Tibial nerve (tissue), 3 donors: ENCODE measurements at regions not wholly inside any gene's neighbourhood (a gene's known extent, or its start where the extent isn't known, plus 50 kb on each side); places are given as distances from the start of the nearest gene placed in this dataset.

Experiments used
- POLR2A ChIP-seq, 2 donors: fragments of 450-650 bp; IDR thresholded peaks; one replicate each; pipeline ENCODE4 v1.6.1; 2017; ENCODE audit warnings: antibody characterized with exemption in 2 of 2, mild to moderate bottlenecking in 2 of 2, moderate library complexity in 2 of 2
- TF ChIP-seq, protein P1 (sequence below), 5 experiments: fragments of 200-600 bp in 3 of 5; fragments of 450-650 bp in 2 of 5; sonication (generic) in 3 of 5; IDR thresholded peaks; one replicate each; pipeline ENCODE4 v1.5.1; 2016 to 2019; ENCODE audit warnings: antibody characterized with exemption in 5 of 5, mild to moderate bottlenecking in 3 of 5, moderate library complexity in 2 of 5

- TF ChIP-seq POLR2A (IDR thresholded peaks at IDR 0.05): no peak
- TF ChIP-seq, protein P1, sequence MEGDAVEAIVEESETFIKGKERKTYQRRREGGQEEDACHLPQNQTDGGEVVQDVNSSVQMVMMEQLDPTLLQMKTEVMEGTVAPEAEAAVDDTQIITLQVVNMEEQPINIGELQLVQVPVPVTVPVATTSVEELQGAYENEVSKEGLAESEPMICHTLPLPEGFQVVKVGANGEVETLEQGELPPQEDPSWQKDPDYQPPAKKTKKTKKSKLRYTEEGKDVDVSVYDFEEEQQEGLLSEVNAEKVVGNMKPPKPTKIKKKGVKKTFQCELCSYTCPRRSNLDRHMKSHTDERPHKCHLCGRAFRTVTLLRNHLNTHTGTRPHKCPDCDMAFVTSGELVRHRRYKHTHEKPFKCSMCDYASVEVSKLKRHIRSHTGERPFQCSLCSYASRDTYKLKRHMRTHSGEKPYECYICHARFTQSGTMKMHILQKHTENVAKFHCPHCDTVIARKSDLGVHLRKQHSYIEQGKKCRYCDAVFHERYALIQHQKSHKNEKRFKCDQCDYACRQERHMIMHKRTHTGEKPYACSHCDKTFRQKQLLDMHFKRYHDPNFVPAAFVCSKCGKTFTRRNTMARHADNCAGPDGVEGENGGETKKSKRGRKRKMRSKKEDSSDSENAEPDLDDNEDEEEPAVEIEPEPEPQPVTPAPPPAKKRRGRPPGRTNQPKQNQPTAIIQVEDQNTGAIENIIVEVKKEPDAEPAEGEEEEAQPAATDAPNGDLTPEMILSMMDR (IDR thresholded peaks at IDR 0.05): no peak
These were observed 57.5 kb downstream of the CEBPB start for GRCh38 chr20:50248104-50248641.
